H54 (cell line): ENCODE measurements at regions not wholly inside any gene's neighbourhood (a gene's known extent, or its start where the extent isn't known, plus 50 kb on each side); places are given as distances from the start of the nearest gene placed in this dataset.

Source experiments
- DNase-seq: peaks from one replicate; pipeline ENCODE4 v3.0.0; 2011; ENCODE audit warnings: low spot score, mixed read lengths; ENCODE audit not compliant: insufficient read length
- FAIRE-seq: peaks from 3 replicates; lab custom pipeline; 2011; peaks lifted over from hg19 to GRCh38; lab: Jason Lieb, UNC
- POLR2A ChIP-seq: IDR thresholded peaks from 2 replicates; pipeline ENCODE4 v1.6.1; 2011; ENCODE audit warnings: low read depth, mild to moderate bottlenecking, low read length

- no peak for DNase-seq
- TF ChIP-seq POLR2A, result no peak
- no peak for FAIRE-seq
Observed at GRCh38 chr20:17878912-17879602, 89.5 kb downstream of the SNX5 start.

GRCh38 chr20:17878069-17878911, 90.3 kb downstream of the SNX5 start:
- no peak for TF ChIP-seq POLR2A
- FAIRE-seq (no peak), DNase-seq (no peak)

DNA sequence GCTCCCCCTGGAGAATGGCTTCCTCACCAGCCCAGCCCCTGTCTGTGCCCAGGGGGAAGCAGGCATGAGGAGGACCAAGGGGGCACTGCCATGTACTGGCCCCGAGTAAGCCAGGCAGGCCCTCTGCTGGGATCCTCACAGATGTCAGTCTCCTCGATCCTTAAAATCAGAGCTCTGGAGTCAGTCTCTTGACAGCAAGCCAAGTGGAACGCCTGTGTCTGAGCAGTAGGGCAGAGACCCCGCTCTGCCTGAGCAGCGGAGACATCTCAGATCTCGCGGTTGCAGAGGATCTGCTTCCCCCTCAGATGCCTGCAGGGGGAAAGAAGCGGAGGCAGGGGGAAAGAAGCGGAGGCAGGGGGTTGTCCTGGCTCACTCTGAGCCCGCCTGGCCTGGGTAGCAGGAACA, 92.6 kb downstream of the SNX5 start:
- no peak for TF ChIP-seq POLR2A
- no peak for DNase-seq
- no peak for FAIRE-seq

DNA sequence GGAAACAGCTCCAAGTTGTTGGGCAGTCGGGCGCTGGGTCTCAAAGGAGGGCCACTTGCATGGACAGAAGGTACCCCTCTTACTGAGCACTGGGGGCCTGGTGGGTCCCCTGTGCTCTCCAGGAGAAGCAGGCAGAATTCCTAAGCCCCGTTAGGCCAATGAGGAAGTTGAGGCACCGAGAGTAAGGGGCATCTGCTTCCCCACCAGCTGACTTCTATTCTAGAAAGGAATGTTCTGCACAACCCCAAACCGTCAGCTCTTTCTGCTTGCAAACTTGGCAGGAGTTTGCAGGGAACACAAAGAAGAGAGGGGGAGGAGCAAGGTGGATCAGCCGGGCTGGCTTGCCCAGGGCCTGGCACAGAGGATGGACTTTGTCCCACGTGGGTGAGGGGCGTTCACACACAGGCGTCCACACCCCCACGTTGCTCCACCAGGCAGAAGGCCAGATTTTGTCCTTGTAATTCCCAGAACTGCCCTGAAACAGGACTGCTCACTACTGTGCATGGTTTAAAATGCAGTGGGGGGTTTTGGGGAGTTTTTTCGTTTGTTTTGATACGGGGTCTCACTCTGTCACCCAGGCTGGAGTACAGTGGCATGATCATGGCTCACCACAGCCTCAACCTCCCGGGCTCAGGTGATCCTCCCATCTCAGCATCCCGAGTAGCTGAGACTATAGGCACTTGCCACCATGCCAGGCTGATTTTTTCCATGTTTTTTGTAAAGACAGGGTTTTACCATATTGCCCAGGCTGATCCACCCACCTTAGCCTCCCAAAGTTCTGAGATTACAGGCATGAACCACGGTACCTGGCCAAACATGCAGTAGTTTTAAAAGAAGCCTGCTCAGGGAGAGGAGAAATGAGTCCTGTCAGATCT, 93.3 kb downstream of the SNX5 start:
- TF ChIP-seq POLR2A, result no peak
- FAIRE-seq (no peak), DNase-seq (no peak)

GRCh38 chr20:17874271-17875105, 94.1 kb downstream of the SNX5 start:
- DNase-seq (no peak), FAIRE-seq (no peak)
- no peak for TF ChIP-seq POLR2A

DNA sequence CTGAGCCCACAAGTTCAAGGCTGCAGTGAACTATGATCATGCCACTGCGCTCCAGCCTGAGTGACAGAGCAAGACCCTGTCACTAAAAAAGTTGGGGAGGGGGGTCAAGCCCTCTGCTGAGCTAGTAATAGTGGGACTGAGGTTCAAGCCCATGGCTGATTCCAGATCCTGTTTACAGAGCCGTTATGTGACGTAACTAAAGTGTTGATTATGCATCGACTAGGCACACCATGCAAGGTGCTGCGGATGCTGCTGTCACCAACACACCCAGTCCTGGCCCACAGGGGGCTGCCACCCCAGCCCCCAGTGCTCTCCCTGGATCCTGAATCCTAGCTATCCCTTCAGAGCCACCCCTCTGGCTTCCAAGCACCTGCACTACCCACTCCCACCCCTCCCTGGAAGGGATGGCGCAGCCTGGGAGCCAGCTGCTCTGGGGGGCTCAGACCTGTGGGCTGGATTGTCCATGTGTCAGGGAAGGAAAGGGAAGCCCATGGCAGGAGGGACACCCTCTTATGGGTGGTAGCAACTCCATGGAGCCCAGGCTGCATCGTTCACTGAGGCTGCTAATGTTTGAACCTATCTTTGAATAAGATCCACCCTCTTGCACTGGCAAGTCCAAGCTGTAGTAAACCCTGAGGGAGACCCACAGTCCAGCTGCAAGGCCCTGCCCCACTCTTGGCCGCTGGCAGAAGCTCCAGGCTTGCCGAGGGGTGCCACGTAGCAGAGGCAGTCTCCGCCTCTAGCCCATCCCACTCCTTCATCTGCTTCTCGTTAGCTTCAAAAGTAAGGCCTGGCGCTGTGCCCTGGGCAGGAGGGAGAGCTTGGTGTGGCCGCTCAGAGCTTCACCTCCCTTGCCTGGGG, 95.0 kb downstream of the SNX5 start:
- TF ChIP-seq POLR2A, result 0 out of 2 replicates have a peak, but pooled peaks have one; percentile 7
- FAIRE-seq (no peak), DNase-seq (peak; percentile 83)

DNA sequence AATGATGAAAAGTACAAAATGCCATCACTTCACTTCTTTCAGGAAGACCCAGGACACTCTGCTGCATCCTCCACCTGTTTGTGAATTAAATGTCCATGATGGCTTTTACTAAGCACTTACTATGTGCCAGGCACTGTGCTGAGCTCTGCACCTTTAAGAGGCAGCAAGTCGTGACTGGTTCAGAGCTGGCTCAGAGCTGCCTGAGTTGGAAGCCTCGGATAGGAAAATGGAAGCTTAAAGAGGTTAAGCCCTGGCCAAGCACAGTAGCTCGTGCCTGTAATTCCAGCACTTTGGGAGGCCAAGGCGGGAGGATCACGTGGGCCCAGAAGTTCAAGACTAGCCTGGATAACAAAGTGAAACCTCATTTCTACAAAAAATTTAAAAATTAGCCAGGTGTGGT, 95.6 kb downstream of the SNX5 start:
- no peak for TF ChIP-seq POLR2A
- no peak for FAIRE-seq

GRCh38 chr20:17872434-17872833, 96.2 kb downstream of the SNX5 start:
- TF ChIP-seq POLR2A, result no peak
- DNase-seq (no peak), FAIRE-seq (no peak)

More for the DNA sequence above, 95.6 kb downstream of the SNX5 start:
- no peak for DNase-seq

GRCh38 chr20:17871886-17872285, 96.7 kb downstream of the SNX5 start:
- TF ChIP-seq POLR2A, result no peak
- DNase-seq, result no peak

DNA sequence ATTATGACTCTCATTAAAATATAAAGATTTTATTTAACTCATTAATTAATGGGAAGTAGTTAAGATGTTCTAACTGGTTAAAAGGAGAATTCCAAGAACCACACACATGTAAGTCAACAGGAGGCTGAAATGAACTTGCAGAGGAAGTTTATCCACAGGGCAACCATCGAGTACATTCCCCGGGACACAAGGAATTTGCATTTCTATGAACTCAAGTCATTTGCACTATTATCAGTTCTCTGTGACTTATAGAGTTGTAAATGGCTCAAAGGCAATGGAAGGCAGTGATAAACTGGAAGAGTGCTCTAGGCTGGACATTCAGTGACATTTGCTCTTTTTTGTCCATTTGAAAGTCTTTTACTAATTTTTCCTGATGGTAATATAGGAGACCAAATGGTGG, 97.4 kb downstream of the SNX5 start:
- TF ChIP-seq POLR2A, result no peak
- FAIRE-seq (no peak), DNase-seq (no peak)

More at GRCh38 chr20:17871886-17872285, 96.7 kb downstream of the SNX5 start:
- FAIRE-seq, result no peak

DNA sequence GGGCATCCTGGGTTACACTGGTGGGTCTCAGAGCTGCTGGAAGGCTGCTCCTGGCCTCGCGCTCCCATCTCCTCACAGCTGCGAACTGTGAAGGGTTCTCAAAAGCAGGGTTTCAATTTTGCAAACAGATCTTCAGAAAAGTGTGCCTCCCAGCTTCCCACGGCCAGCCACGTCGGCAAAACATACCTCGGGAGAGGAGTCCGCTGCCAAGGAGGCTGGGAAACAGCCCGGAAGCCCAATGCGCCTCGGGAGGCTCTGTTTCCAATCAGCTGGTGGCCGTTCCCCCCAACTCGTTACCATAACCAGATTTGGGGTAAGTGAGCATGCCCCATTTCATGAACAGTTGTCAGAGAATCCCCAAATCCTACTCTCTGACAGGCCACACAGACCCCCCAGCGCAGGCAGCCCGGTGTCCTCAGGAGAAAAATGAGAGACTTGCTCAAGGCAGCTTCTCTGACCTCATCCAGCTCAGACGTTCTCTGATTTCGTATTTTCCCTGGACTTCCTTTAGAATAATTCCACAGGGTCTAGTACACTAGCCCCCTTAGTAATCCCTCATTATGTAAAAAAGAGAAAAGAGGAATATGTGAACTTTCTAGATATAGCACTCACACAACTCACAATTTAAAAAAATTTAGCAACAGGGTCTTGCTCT, 98.4 kb downstream of the SNX5 start:
- DNase-seq (no peak), FAIRE-seq (no peak)
- no peak for TF ChIP-seq POLR2A
